RPMI7951 (cell line): ENCODE measurements at regions not wholly inside any gene's neighbourhood (a gene's known extent, or its start where the extent isn't known, plus 50 kb on each side); places are given as distances from the start of the nearest gene placed in this dataset.

ENCODE experiments used
- DNase-seq: peaks from one replicate; pipeline ENCODE4 v3.0.0-alpha.2; 2012; ENCODE audit warnings: low read depth

- no peak for DNase-seq
Observed at GRCh38 chr13:75231235-75231634, 250.7 kb downstream of the TBC1D4 start.

GRCh38 chr13:75226733-75227435, 255.1 kb downstream of the TBC1D4 start:
- DNase-seq, result peak; percentile 88

DNA sequence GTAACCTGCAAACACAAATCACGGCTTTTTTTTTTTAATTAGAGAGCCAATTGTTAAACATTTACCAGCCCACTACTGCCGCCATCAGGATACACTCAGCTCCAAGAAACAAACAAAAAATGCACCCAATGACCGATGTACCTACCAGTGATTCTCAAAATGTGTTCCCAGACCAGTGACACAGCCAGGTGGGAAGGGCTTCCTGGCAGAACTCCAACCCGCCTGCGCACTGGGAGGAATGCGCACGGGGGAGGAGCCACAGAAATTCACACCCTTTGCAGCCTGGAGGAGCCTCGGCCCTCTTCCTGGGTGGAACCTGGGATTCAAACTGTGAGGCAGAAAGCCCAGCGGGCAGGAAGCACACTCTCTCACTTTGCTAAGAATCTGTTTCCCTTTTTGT, 255.9 kb downstream of the TBC1D4 start:
- peak; percentile 27 for DNase-seq

DNA sequence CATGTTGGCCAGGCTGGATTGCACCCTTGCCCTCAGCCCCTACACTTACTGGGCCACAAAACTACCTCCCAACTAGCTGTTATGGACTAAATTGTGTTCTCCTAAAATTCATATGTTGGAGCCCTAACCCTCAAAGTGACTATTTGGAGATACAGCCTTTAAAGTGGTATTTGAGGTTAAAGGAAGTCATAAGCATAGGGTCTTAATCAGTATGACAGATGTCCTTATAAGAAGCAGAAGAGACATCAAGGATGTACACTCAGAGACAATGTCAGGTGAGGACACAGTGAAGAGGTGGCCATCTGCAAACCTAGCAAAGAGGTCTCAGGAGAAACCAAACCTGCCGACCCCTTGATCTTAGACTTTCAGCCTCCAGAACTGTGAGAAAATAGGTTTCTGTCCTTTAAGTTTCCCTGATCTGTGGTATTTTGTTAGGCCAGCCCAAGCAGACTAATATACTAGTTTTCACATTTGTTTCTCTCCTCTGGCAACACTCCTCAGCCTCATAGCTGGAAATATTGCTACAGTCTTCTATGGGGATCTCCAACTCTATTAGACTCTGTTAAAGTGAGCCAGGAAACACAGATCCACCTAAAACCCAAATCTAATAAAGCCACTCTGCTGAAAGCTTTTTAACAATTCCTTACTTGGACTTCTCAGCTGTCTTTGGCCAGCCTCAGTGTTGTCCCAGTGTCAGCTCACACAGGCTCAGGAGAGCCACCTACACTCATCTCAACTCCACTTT, 256.5 kb downstream of the TBC1D4 start:
- DNase-seq, result no peak

- no peak for DNase-seq
Observed at GRCh38 chr13:75224053-75224742, 257.8 kb downstream of the TBC1D4 start.

DNA sequence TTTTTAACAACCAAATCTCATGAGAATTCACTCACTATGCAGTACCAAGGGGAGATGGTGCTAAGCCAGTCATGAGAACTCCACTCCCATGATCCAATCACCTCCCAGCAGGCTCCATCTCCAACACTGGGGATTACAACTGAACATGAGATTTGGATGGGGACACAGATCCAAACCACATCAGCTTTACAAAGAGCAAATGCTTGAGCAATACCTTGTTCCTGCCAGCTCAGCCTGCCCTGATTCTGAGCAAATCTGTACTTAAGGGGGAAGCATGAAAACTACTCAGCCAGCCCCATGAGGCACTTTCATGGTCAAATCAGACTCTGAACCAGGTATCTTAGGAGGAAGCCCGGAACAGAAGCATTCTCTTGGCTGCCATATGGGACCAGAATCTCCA, 259.9 kb downstream of the TBC1D4 start:
- DNase-seq, result no peak

DNA sequence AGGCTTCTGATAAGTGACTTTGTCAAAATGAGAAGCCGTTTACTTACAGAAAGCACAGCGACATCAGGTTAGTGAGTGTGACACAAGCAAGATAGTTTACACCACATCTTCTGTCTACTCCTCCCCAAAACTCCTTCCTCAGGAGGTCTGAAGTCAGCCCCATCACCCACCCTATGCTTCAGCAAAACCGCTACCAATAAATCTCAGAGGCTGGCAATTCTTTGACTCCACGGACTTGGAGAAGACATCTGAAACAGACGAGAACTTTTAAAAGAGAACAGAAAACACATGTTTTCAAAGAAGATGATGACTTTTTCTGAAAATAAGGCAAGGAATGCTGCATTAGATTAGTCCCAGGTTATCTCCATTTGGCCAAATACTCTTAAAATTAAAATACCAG, 261.1 kb downstream of the TBC1D4 start:
- no peak for DNase-seq

DNA sequence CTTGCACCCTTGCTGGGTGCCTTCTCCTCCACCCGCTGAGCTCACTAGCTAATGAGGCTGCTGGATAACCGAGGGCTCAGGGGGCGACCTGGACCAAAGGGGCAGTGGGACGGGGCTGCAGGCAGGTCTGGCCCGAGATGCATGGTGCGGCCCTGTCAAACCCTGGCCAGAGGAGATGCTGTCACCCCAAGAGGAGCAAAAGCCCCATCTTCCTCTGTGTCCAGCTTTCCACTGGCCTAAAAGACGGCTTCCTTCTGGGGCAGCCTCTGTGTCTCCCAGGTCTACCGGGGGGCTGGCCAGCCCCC, 261.8 kb downstream of the TBC1D4 start:
- no peak for DNase-seq

- DNase-seq, result peak; percentile 55
Observed at GRCh38 chr13:75219479-75220237, 262.3 kb downstream of the TBC1D4 start.

DNA sequence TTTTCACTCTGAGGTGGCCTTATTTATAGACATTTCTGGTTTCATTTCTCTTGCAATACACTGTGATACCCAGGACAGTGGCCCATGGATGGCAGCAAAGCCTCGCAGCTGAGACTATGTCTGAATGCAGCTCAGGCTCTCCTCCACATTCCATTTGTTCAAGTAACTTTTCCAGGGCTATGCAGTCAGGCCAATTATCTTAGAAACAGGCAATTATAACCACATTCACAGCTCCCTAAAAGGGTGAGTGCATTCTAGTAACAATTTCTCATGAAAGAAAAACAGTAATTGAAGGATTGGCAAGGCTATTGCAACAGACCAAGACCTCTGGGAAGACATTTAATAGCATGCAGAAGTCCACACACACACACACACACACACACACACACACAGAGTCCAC, 264.0 kb downstream of the TBC1D4 start:
- DNase-seq, result peak; percentile 30

DNA sequence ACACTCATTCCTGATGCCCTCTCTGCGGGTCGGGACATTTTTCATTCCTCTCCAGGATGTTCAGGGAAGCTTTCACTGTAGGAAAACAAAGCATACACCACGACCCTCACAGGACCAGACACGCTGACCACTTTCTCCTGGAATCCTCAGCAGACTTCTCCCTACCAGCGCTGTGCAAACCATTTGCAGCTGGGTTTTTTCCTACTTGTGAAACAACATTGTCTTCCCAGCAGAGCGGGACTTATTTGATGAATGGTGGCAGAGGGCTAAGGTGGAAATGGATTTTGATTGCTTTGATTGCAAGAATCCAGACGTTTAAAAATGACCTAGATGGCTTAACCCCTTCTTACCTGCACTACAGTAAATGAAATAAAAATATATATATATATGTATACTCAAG, 265.9 kb downstream of the TBC1D4 start:
- DNase-seq, result no peak

GRCh38 chr13:75214846-75215245, 267.1 kb downstream of the TBC1D4 start:
- DNase-seq, result no peak

GRCh38 chr13:75202981-75203380, 279.0 kb downstream of the TBC1D4 start:
- DNase-seq, result no peak

- DNase-seq, result peak; percentile 20
Observed at GRCh38 chr13:75197803-75198202, 284.2 kb downstream of the TBC1D4 start.

DNA sequence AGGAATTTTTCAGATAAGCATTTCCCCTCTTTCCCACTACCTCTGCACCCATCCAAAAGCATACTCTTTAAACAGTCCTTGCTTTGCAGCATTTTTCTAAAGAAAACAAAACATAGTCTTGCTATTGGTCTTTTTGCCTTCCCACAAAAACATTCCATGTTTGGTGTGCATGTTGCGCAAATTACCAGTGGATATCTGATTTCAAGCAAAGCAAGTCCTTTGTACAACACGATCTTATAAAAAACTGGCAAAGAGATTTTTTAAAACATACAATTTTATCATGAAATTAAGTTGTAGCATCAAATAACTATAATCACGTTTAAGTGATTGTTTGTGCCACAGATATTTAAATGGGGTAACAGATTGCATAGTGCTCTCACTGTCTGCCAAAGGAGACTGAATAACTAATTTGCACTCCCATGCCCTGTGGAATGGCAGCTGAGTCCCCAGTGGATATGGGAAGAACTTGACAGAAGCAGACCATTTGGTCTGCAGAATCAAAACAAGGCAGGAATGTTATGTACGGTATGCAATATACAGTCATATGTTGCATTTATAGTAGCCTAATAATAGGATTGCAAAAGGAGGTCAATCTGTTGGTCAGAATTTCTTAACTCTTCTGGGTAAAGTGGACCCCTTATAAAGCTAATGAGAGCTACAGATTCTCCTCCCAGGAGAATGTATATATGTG, 285.7 kb downstream of the TBC1D4 start:
- no peak for DNase-seq

DNA sequence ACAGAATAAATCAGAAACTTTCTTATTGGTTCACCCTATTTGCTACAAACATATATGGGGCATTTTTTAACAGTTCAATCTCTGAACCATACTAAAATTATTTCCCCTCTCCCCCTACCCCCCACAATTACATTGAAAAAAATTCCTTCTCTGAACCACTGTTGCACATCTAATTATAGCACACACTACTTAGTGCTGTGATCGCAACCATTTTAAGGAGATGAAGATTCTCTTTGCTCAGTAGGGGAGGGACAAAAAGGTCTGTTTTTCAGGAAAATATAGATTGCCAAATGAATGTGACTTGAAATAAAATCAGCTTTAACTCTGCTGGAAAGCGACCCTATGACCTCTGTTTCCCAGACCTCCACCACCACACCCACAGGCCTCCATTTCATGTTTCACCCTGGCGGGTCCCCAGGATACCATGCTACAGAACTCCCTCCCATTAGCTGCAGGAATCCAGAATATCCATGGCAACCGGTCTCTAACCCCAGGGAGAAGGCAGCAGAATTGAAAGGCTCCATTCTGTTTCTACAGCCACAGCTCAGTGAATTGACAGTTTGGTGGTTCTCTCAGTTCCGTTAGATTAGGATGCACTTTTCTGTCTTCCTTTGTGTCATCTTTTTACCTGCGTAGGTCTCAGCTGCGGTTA, 286.3 kb downstream of the TBC1D4 start:
- DNase-seq, result peak; percentile 37

- no peak for DNase-seq
Observed at GRCh38 chr13:75194717-75195462, 287.1 kb downstream of the TBC1D4 start.

DNA sequence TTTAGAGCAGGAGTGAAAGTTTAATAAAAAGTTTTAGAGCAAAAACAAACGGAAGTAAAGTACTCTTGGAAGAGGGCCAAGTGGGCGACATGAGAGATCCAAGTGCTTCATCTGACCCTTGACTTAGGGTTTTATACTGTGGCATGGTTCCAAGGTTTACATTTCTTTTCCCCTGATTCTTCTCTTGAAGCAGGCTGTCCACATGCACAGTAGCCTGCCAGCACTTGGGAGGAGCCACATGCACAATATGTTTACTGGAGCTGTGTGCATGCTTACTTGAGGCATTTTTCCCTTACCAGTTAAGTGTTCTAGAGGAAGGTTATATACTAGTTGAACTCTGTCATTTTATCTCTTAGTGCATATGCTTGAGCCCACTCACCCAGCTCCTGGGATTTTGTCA, 295.6 kb downstream of the TBC1D4 start:
- DNase-seq, result no peak

- peak; percentile 83 for DNase-seq
Observed at GRCh38 chr13:75181906-75182305, 300.1 kb downstream of the TBC1D4 start.

DNA sequence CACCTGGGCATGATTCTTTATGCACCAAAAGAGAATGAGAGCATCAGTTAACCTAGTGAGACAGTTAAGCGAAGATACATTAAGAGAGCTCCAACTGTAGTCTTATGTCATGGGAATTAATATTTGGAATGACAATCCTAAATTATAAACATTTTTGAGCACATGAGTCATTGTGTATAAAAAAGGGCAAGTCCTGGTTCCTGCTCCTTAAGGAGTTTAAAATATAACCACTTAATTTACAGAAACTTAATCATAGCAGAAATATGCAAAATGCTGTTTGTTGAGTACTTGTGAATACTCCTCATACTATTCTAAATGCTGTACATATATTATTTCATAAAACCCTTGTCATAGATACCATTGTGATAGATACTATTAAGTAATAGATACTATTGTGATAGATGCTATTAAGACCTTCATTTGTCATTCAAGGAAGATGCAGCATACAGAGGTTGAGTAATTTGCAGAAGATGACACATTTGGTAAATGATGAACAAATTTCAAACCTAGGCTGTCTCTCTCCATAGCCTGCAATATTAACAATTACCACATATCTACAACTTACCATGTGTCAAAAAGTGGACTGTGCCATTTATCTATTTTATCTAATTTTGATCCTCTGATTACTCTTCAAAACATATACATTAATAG, 301.0 kb downstream of the TBC1D4 start:
- DNase-seq, result no peak
